Cardiac fibroblast (primary cell): ENCODE measurements at regions not wholly inside any gene's neighbourhood (a gene's known extent, or its start where the extent isn't known, plus 50 kb on each side); places are given as distances from the start of the nearest gene placed in this dataset.

Experiments
- DNase-seq, 2 donors: peaks; one replicate each; pipeline versions ENCODE4 v3.0.0 to v3.0.0-alpha.2; 2010; ENCODE audit warnings: low read depth in 2 of 2
- H3K4me3 ChIP-seq, 2 donors: replicated peaks in 1 of 2; 1 replicate in 1 of 2; 2 replicates in 1 of 2; pipeline ENCODE4 v1.5.1; 2011; ENCODE audit warnings: low read depth in 2 of 2, low read length in 2 of 2, mild to moderate bottlenecking in 2 of 2, moderate library complexity in 1 of 2
- CTCF ChIP-seq: IDR thresholded peaks from one replicate; pipeline ENCODE4 v1.5.1; 2011; ENCODE audit warnings: low read depth, mild to moderate bottlenecking, low read length, inconsistent platforms

GRCh38 chr2:222052934-222053367 is 245.8 kb downstream of the PAX3 start:
- H3K4me3 ChIP-seq, result no peak overlapping the region
- no peak for TF ChIP-seq CTCF

GRCh38 chr2:222050981-222051380 is 247.8 kb downstream of the PAX3 start:
- no peak for TF ChIP-seq CTCF
- no peak for DNase-seq
- H3K4me3 ChIP-seq, result no peak overlapping the region

More at GRCh38 chr2:222052934-222053367, 245.8 kb downstream of the PAX3 start:
- no peak for DNase-seq

- no peak for DNase-seq
- no peak for TF ChIP-seq CTCF
- H3K4me3 ChIP-seq, result no peak overlapping the region
Observed at GRCh38 chr2:222049946-222050345, 248.9 kb downstream of the PAX3 start.

- TF ChIP-seq CTCF, result no peak
- DNase-seq, result no peak
- no peak overlapping the region for H3K4me3 ChIP-seq
Observed at GRCh38 chr2:222043897-222044296, 254.9 kb downstream of the PAX3 start.

GRCh38 chr2:222042666-222043065 is 256.1 kb downstream of the PAX3 start:
- DNase-seq, result no peak
- H3K4me3 ChIP-seq, result no peak overlapping the region
- TF ChIP-seq CTCF, result no peak

GRCh38 chr2:222040333-222040732 is 258.5 kb downstream of the PAX3 start:
- TF ChIP-seq CTCF, result no peak
- no peak for DNase-seq
- no peak overlapping the region for H3K4me3 ChIP-seq

GRCh38 chr2:222039821-222040220 is 259.0 kb downstream of the PAX3 start:
- DNase-seq, result no peak
- no peak for TF ChIP-seq CTCF
- no peak overlapping the region for H3K4me3 ChIP-seq
